ENCODE measurements at regions not wholly inside any gene's neighbourhood (a gene's known extent, or its start where the extent isn't known, plus 50 kb on each side); places are given as distances from the start of the nearest gene placed in this dataset.

DNA sequence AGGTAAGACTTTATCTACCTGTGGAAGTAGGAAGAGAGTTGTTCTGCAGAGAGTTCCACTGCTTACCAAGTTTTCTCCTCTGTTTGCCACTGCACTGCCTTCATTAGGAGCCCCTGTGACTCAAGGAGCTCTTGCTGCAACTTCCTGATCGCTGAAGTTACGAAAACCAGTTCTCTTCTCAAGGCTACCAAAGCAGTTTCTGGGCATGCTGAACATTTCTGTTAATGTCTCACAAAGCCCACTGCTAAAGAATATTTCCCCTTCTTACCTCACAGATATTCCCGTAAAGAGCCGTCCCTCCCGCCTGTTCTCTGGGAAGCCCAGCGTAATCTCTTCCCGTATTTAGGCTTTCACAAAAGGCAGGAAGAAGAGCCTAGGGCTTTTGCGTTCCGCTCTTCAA is 82.6 kb upstream of the OXGR1 start:
- in situ Hi-C loops (cut with MboI) = no loop called here
- H3K79me2 ChIP-seq (ENCODE audit: insufficient read depth) = no peaks in the 10 kb centered on the region
- no peaks in the 10 kb centered on the region for H3F3A ChIP-seq (ENCODE audit: insufficient read depth)
- no peaks in the 10 kb centered on the region for H3K4me1 ChIP-seq (ENCODE audit: insufficient read depth)
- no peak for DNase-seq
- no peak overlapping the region for H2AFZ ChIP-seq
- no peaks in the 10 kb centered on the region for H3K9me3 ChIP-seq (ENCODE audit: low read depth)
- no peaks in the 10 kb centered on the region for H3K36me3 ChIP-seq (ENCODE audit: low read depth)
- no peaks in the 10 kb centered on the region for H3K9me2 ChIP-seq (ENCODE audit: insufficient read depth)
- no peak overlapping the region for H3K4me2 ChIP-seq (ENCODE audit: unreplicated experiment)
- 80 to 82% methylated on average over 9 of the region's 9 CpGs for WGBS, 2 experiments (ENCODE audit: low coverage in 1 of 2, low lambda C conversion rate in 2 of 2, missing lambda C conversion rate in 2 of 2)
- no peaks in the 10 kb centered on the region for H4K20me1 ChIP-seq (ENCODE audit: insufficient read depth)
- H3K4me3 ChIP-seq = no peak overlapping the region
- no peaks in the 10 kb centered on the region for H3K27me3 ChIP-seq (replicated peaks; ENCODE audit: insufficient read depth)
- no peak for TF ChIP-seq EZH2phosphoT487 (IDR thresholded peaks at IDR 0.05; ENCODE audit: insufficient read depth, low read depth)
- TF ChIP-seq EZH2 (IDR thresholded peaks at IDR 0.05; ENCODE audit: insufficient read depth, poor library complexity, severe bottlenecking) = no peak
- no peak overlapping the region for H3K9ac ChIP-seq
- H3K27ac ChIP-seq = no peak overlapping the region

DNA sequence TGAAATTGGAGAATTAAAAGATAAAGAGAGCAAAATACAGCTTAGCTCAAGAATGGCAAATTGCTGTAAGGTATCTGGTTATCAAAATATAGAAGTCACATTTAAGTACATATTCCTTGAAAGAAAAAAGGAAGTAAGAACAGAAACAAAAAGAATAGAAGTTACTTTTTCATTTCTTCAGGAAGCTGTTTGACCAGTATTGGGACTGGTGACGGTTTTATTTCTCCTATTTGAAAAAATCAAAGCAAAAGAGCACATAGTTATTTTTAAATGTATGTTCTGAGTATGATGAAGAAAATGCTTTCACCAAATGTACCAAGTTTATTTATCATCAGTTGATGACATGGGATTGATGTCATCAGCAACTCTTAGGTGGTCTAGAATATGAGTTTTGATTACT is 83.1 kb upstream of the OXGR1 start:
- Histone ChIP-seq H3K4me2 (ENCODE audit: unreplicated experiment) (no peak overlapping the region), H3K9me3 (ENCODE audit: low read depth) (no peaks in the 10 kb centered on the region), H2AFZ (no peak overlapping the region), H3K27ac (no peak overlapping the region), H3K9ac (no peak overlapping the region), H3K27me3 (replicated peaks; ENCODE audit: insufficient read depth) (no peaks in the 10 kb centered on the region), H4K20me1 (ENCODE audit: insufficient read depth) (no peaks in the 10 kb centered on the region), H3F3A (ENCODE audit: insufficient read depth) (no peaks in the 10 kb centered on the region), H3K36me3 (ENCODE audit: low read depth) (no peaks in the 10 kb centered on the region), H3K79me2 (ENCODE audit: insufficient read depth) (no peaks in the 10 kb centered on the region), H3K9me2 (ENCODE audit: insufficient read depth) (no peaks in the 10 kb centered on the region), H3K4me1 (ENCODE audit: insufficient read depth) (no peaks in the 10 kb centered on the region), H3K4me3 (no peak overlapping the region)
- DNase-seq = no peak
- 58 to 63% methylated on average over 1 of the region's 1 CpG for WGBS, 2 experiments (ENCODE audit: low coverage in 1 of 2, low lambda C conversion rate in 2 of 2, missing lambda C conversion rate in 2 of 2)
- TF ChIP-seq EZH2phosphoT487 (IDR thresholded peaks at IDR 0.05; ENCODE audit: insufficient read depth, low read depth) = no peak
- no peak for TF ChIP-seq EZH2 (IDR thresholded peaks at IDR 0.05; ENCODE audit: insufficient read depth, poor library complexity, severe bottlenecking)
- in situ Hi-C loops (cut with MboI) = no loop called here

DNA sequence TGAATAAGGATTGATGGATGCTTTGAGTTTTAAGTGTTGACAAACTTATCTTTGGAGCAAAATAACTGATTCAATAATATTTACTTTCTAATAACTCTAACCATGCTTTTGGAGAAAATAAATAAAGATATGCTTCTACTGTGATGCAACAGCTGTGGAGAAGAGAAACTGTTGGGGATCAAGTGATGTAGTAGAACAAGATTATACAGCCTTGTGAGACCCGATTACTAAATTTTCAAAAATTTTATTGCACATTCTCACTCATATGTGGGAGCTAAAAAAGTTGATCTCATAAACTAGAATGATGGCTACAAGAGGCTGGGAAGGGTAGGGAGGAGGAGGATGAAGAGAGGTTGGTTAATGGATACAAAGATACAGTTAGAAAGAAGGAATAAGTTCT is 85.5 kb upstream of the OXGR1 start:
- Histone ChIP-seq H3K9ac (no peak overlapping the region), H3F3A (ENCODE audit: insufficient read depth) (no peaks in the 10 kb centered on the region), H3K4me3 (no peak overlapping the region), H3K79me2 (ENCODE audit: insufficient read depth) (no peaks in the 10 kb centered on the region), H3K9me3 (ENCODE audit: low read depth) (no peaks in the 10 kb centered on the region), H3K27ac (no peak overlapping the region), H3K9me2 (ENCODE audit: insufficient read depth) (no peaks in the 10 kb centered on the region), H4K20me1 (ENCODE audit: insufficient read depth) (no peaks in the 10 kb centered on the region), H3K4me1 (ENCODE audit: insufficient read depth) (no peaks in the 10 kb centered on the region), H3K27me3 (replicated peaks; ENCODE audit: insufficient read depth) (no peaks in the 10 kb centered on the region), H2AFZ (no peak overlapping the region), H3K4me2 (ENCODE audit: unreplicated experiment) (no peak overlapping the region), H3K36me3 (ENCODE audit: low read depth) (no peaks in the 10 kb centered on the region)
- 64 to 66% methylated on average over 1 of the region's 1 CpG for WGBS, 2 experiments (ENCODE audit: low coverage in 1 of 2, low lambda C conversion rate in 2 of 2, missing lambda C conversion rate in 2 of 2)
- DNase-seq = no peak
- in situ Hi-C loops (cut with MboI) = no loop called here
- no peak for TF ChIP-seq EZH2phosphoT487 (IDR thresholded peaks at IDR 0.05; ENCODE audit: insufficient read depth, low read depth)
- no peak for TF ChIP-seq EZH2 (IDR thresholded peaks at IDR 0.05; ENCODE audit: insufficient read depth, poor library complexity, severe bottlenecking)

DNA sequence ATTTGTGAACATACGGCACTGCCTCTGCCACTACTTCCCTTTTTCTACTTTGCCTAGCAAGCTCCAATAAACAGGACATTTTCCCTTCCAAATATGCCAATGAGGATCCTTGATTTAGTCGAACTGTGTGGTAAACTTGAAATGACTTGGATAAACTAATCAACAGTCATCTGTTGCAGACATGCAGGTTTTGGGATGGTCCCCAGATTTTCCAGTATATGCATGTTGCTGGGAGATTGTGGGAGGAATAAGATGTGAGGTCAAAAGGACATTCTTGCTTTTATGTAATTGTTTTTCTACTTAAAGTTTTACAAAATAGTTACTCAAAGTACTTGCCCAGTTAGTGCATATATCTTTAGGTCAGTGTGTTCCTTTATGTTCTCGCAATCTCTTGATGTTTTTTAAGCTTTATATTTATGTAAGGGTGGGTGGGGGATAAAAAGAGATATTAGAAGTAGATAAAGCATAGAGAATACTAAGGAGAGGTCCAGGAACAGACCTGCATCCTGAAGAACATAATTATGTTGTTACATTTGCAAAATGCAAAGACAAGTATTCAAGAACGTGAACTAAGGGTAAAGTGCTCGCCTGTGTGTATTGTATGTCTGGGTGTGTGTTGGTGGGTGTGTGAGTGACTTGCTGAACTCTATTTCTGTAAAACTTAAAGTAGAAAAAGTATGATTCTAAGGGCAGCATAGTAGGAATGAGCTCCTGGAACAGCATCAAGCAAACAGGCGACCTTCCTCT is 88.4 kb upstream of the OXGR1 start:
- DNase-seq = no peak
- no peaks in the 10 kb centered on the region; the same call in 1 of the 2 replicates for H3K9me2 ChIP-seq (ENCODE audit: insufficient read depth)
- no peak overlapping the region for H2AFZ ChIP-seq
- H3K4me2 ChIP-seq (ENCODE audit: unreplicated experiment) = no peak overlapping the region
- H3K9me3 ChIP-seq (ENCODE audit: low read depth) = no peaks in the 10 kb centered on the region
- H3K27me3 ChIP-seq (replicated peaks; ENCODE audit: insufficient read depth) = no peaks in the 10 kb centered on the region
- no peak overlapping the region for H3K9ac ChIP-seq
- H3K4me1 ChIP-seq (ENCODE audit: insufficient read depth) = no peaks in the 10 kb centered on the region
- TF ChIP-seq EZH2phosphoT487 (IDR thresholded peaks at IDR 0.05; ENCODE audit: insufficient read depth, low read depth) = no peak
- no peak for TF ChIP-seq EZH2 (IDR thresholded peaks at IDR 0.05; ENCODE audit: insufficient read depth, poor library complexity, severe bottlenecking)
- H3F3A ChIP-seq (ENCODE audit: insufficient read depth) = no peaks in the 10 kb centered on the region
- H3K36me3 ChIP-seq (ENCODE audit: low read depth) = no peaks in the 10 kb centered on the region
- H3K79me2 ChIP-seq (ENCODE audit: insufficient read depth) = no peaks in the 10 kb centered on the region
- in situ Hi-C loops (cut with MboI) = no loop called here
- H4K20me1 ChIP-seq (ENCODE audit: insufficient read depth) = no peaks in the 10 kb centered on the region
- H3K4me3 ChIP-seq = no peak overlapping the region
- no peak overlapping the region for H3K27ac ChIP-seq
- WGBS, 2 experiments (ENCODE audit: low coverage in 1 of 2, low lambda C conversion rate in 2 of 2, missing lambda C conversion rate in 2 of 2) = 57 to 72% methylated on average over 6 of the region's 6 CpGs

Measured in GM23248 (cell line).